ENCODE measurements at regions not wholly inside any gene's neighbourhood (a gene's known extent, or its start where the extent isn't known, plus 50 kb on each side); places are given as distances from the start of the nearest gene placed in this dataset.

DNA sequence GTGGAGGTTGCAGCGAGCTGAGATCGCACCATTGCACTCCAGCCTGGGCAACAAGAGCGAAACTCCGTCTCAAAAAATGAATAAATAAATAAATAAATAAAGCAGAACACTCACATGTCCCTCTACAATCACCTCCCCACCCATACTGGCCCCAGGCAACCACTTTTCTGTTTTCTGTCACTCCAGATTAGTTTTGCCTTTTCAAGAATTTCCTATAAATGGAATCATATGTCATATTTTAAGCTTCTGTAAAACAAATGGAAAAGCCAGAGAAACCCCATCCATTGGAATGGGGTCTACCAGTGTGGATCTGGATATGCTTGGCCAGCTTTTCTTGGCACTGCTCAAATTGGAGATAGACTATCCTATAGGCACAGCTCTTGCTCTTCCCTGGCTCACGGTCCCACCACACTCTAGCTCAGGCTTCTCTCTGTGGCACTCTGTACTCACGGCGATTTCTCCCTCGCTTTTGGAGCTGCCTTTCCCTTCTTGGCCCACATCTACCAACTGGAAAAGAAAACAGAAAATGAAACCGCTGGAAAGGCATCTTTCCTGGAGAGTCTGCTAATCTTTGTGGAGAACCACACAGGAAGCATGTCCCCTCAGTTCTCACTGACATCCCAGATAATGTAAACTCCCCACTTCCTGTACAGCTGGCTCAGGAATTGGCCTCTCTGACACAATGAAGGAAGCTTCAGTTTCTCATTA is 210.1 kb downstream of the JCAD start:
- ATAC-seq (ENCODE audit: low read depth), result no peak

DNA sequence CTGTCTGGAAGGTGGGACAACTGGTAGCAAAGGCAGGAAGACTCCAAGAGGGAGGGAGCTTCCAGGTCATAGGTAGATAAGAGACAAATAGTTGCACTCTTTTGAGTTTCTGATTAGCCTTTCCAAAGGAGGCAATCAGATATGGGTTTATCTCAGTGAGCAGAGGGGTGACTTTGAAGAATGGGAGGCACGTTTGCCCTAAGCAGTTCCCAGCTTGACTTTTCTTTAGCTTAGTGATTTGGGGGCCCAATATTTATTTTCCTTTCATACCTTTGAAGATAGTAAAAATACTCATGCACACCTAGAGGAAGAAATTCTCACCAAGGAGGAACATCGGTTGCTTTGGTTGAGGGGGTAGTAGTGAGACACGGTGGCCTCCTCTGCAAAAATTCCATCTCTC is 212.1 kb upstream of the SVIL start:
- POLR2A ChIA-PET, result no interaction called here
- DNase-seq (no peak), ATAC-seq (ENCODE audit: low read depth) (no peak)
- H3K27me3 Mint-ChIP-seq, result peaks cover 19% of the 10 kb centered on the region
- no peaks in the 10 kb centered on the region for H3K9me3 Mint-ChIP-seq
- no peak overlapping the region for H3K27ac Mint-ChIP-seq
- H3K36me3 Mint-ChIP-seq, result no peaks in the 10 kb centered on the region
- no peak overlapping the region for H3K4me3 Mint-ChIP-seq
- H3K4me1 Mint-ChIP-seq, result no peaks in the 10 kb centered on the region

More for the DNA sequence above, 210.1 kb downstream of the JCAD start:
- Mint-ChIP-seq H3K27ac (no peak overlapping the region), H3K36me3 (no peaks in the 10 kb centered on the region), H3K4me3 (no peak overlapping the region), H3K27me3 (peaks cover 19% of the 10 kb centered on the region), H3K9me3 (no peaks in the 10 kb centered on the region), H3K4me1 (no peaks in the 10 kb centered on the region)
- DNase-seq, result no peak
- POLR2A ChIA-PET, result no interaction called here

DNA sequence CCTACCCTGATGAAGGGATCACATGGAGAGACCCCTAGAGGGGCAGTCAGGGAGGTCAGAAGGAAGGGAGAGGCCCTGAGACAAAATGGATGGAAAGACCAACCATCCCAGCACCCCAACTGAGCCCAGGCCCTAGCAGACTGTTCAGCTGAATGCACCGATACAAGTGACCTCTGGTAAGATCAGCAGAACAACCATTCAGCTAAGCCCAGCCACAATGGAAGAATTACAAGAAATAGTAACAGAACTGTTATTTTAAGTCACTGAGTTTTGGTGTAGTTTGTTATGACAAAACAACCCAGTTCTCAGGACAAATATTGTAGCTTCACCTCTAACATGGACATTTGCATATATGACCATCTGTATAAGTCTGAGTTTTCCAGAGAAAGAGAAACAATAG is 210.4 kb upstream of the SVIL start:
- ATAC-seq (ENCODE audit: low read depth) (no peak), DNase-seq (no peak)
- H3K27me3 Mint-ChIP-seq, result peaks cover 17% of the 10 kb centered on the region
- no peak overlapping the region for H3K4me3 Mint-ChIP-seq
- no peaks in the 10 kb centered on the region for H3K9me3 Mint-ChIP-seq
- H3K36me3 Mint-ChIP-seq, result no peaks in the 10 kb centered on the region
- no peak overlapping the region for H3K27ac Mint-ChIP-seq
- POLR2A ChIA-PET, result no interaction called here
- no peaks in the 10 kb centered on the region for H3K4me1 Mint-ChIP-seq

DNA sequence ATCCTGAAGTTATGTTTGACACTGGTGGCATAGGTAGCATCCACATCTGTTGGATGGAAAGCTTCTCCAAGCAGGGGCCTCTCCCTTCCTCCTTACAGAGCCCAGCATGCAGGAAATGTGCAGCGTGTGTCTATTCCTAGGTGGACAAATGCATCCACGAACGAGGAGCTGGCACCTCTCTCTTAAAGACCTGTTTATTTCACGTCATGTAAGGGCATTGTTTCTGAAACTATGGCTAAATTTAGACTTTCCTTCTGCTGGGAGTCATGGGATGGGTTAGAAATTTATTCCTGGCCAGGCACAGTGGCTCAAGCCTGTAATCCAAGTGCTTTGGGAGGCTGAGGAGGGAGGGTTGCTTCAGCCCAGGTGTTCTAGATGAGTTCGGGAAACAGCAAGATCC is 208.4 kb upstream of the SVIL start:
- ATAC-seq (ENCODE audit: low read depth) (no peak), DNase-seq (no peak)
- Mint-ChIP-seq H3K4me3 (no peak overlapping the region), H3K9me3 (no peaks in the 10 kb centered on the region), H3K27ac (no peak overlapping the region), H3K4me1 (no peaks in the 10 kb centered on the region), H3K27me3 (peaks cover 15% of the 10 kb centered on the region), H3K36me3 (no peaks in the 10 kb centered on the region)
- POLR2A ChIA-PET, result no interaction called here

DNA sequence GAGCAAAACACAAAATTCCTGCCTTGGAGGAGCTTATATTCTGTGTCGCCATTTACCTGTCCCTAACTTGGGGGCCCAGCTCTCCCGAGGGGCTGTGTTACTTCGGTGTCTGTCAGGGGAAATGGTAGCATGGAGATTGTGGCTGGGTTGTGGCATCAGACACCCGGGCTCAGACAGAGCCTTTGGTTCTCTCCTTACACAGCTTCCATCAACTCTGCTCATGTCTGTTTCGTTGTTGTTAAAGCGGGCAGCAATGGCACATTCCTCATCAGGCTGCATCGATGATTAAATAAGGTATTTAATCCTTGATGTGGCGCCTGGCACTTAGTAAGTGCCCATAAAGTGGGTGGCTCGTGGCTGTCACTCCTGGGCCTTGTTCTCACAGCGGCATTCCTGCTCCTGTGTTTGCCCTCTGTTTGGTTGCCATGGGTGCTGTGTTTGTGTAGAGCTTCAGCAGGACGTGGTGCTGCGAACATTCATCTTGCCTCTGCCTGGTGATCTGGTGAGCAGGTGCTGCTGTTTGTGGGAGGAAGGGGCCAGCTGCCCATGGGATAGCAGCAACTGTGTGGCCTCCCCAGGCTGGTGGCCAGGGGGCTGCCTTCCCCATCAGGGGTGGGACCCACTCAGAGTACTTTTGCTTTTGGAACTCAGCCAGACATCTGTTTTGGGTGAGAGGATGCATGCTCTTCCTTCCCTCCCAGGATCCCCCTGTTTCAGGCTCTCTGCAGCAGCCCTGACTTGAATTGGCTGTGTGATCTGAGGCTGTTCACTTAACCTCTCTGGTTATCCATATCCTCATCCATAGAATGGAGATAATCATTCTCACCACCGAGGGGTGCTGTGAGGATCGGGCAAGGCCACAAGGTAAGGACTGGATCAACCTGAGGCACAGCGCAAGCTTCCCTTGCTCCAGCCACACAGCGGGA is 207.2 kb upstream of the SVIL start:
- no peak for ATAC-seq (ENCODE audit: low read depth)
- H3K4me3 Mint-ChIP-seq, result no peak overlapping the region
- H3K4me1 Mint-ChIP-seq, result no peaks in the 10 kb centered on the region
- no peak overlapping the region for H3K27ac Mint-ChIP-seq
- H3K36me3 Mint-ChIP-seq, result no peaks in the 10 kb centered on the region
- no peaks in the 10 kb centered on the region for H3K9me3 Mint-ChIP-seq
- DNase-seq, result no peak
- peaks cover 14% of the 10 kb centered on the region for H3K27me3 Mint-ChIP-seq
- POLR2A ChIA-PET, result no interaction called here

DNA sequence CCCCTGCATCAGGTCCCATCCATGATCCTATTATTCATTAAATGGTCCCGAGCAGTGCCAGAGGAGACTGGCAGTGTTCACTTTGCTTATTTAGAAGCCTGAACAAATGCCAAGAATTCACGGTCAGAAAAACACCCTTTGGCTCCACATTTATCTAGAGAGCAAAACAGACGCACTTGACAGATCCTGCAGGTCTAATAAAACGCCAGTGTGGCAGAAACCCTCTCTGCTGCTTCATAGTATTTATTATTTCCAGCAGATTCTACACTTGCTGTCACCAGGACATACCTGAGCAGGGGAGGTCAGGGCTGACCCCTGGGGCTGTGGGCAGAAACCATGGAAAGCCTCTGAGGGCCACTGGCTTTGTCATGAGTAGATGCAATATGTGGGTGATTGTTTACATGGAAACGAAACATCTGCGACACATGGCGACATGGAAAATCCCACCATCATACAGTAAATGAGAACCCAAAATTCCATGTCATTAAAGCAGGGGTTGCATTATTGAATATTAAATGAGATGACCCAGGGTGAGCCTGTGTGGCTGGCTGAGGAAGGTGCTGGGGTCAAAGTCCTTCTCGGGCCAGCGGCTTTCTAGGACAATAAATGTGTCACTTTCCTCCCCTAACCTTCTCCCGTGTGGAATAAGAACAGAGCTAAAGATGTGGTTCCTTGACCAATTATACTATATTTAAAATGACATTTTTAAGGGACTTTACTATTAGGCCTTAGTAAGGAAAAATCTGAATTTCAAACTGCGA is 205.9 kb upstream of the SVIL start:
- Mint-ChIP-seq H3K4me1 (no peaks in the 10 kb centered on the region), H3K4me3 (no peak overlapping the region), H3K9me3 (no peaks in the 10 kb centered on the region), H3K27me3 (peaks cover 9% of the 10 kb centered on the region), H3K27ac (no peak overlapping the region), H3K36me3 (no peaks in the 10 kb centered on the region)
- DNase-seq (no peak), ATAC-seq (ENCODE audit: low read depth) (no peak)
- POLR2A ChIA-PET, result no interaction called here

DNA sequence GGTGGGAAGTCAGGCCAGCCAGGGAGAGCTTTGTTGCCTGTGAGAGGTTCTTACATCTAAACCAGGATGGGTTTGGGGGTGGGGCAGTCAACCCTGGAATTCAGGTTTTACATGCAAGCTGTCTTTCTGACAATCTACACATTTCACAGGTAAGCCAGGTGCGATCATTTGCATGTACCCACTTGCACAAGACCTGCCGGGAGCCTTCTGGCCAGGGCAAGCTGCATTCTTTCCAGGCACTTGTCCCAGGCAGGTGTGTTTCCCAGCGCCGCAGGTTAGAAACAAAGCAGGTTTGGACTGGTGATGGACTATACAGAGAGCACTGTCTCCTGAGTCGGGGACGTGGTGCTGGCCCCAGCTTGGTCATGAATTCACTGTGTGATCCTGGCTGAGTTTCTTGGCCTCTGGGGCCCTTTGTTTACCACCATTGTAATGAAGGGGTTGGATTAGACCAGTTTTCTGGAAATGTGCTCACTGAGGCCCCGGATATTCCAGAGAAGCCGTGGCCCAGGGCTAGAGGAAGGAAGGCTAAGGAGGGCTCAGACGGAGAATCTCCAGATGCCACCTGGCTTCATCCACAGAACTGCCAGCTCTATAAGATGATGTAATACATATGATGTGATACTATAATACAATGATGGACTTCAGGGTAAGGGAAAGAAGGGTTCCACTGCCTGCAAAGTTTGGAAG is 205.2 kb upstream of the SVIL start:
- no peak overlapping the region for H3K4me3 Mint-ChIP-seq
- POLR2A ChIA-PET, result no interaction called here
- no peaks in the 10 kb centered on the region for H3K36me3 Mint-ChIP-seq
- DNase-seq, result no peak
- H3K4me1 Mint-ChIP-seq, result no peaks in the 10 kb centered on the region
- ATAC-seq (ENCODE audit: low read depth), result no peak
- H3K27ac Mint-ChIP-seq, result no peak overlapping the region
- no peaks in the 10 kb centered on the region for H3K9me3 Mint-ChIP-seq
- H3K27me3 Mint-ChIP-seq, result peaks cover 6% of the 10 kb centered on the region

DNA sequence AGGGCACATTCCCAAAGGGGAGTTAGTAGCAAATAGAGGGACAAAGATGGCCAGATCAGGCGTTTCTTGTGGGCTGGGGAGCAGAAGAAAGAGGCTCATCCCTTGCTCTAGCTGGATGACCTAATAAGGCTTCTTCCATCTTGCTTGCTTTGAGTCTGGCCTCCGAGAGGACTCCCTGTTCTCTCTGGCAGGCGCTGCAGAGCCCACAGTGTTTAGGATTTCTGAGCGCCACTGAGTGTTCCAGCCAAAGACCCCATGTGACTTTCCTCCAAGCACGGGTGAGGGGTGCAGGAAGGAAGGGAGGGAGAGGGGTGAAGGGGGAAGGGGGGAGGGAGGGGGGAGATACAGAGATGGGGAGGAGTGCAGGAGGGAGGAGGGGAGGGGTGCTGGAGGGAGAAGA is 203.8 kb upstream of the SVIL start:
- DNase-seq (no peak), ATAC-seq (ENCODE audit: low read depth) (no peak)
- no peaks in the 10 kb centered on the region for H3K9me3 Mint-ChIP-seq
- H3K27ac Mint-ChIP-seq, result no peak overlapping the region
- H3K36me3 Mint-ChIP-seq, result no peaks in the 10 kb centered on the region
- H3K4me3 Mint-ChIP-seq, result no peak overlapping the region
- H3K27me3 Mint-ChIP-seq, result peaks cover 6% of the 10 kb centered on the region
- H3K4me1 Mint-ChIP-seq, result no peaks in the 10 kb centered on the region
- POLR2A ChIA-PET, result no interaction called here

DNA sequence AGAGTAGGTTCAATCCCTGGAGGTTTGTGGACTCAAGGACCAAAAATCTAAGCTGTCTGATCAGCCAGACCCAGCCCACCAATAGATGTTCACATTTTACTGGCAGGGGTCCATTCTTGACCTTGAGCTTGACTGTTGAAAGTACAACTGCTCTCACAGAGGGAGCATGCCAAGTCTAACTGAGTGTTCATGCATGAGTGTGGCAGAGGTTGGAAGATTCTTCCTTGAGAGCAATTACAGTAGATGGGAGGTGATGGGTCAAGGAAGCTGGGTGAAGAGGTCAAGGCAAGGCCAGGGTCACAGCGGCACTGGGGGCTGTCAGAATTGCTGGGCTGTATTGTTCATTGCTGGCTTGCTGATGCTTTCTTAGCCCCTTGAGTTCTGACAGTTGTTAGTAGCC is 202.8 kb upstream of the SVIL start:
- Mint-ChIP-seq H3K36me3 (no peaks in the 10 kb centered on the region), H3K27me3 (peaks cover 8% of the 10 kb centered on the region), H3K4me3 (no peak overlapping the region), H3K4me1 (no peaks in the 10 kb centered on the region), H3K27ac (no peak overlapping the region), H3K9me3 (no peaks in the 10 kb centered on the region)
- DNase-seq (no peak), ATAC-seq (ENCODE audit: low read depth) (no peak)
- POLR2A ChIA-PET, result no interaction called here

DNA sequence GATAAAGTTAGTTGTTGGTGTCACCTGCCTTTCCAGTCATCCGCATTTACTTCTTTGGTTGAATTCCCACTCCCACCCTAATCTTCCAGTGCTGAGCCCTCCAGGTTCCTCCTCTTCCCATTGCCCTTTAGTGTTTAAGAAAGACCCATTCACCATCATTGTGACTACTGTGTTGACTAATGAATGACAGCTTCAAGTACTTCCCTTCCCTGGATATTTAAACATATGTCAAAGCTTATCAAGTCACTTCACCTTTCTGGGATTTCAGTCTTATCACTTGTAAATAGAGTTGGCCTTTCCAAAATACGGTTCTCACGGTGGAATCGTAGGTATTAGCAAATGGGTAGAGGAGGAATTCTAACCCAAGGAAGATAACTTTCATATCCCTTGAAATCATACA is 201.6 kb upstream of the SVIL start:
- POLR2A ChIA-PET, result no interaction called here
- Mint-ChIP-seq H3K4me1 (no peaks in the 10 kb centered on the region), H3K9me3 (peaks cover 3% of the 10 kb centered on the region), H3K36me3 (no peaks in the 10 kb centered on the region), H3K27ac (no peak overlapping the region), H3K27me3 (peaks cover 8% of the 10 kb centered on the region), H3K4me3 (no peak overlapping the region)
- DNase-seq, result no peak
- ATAC-seq (ENCODE audit: low read depth), result no peak

DNA sequence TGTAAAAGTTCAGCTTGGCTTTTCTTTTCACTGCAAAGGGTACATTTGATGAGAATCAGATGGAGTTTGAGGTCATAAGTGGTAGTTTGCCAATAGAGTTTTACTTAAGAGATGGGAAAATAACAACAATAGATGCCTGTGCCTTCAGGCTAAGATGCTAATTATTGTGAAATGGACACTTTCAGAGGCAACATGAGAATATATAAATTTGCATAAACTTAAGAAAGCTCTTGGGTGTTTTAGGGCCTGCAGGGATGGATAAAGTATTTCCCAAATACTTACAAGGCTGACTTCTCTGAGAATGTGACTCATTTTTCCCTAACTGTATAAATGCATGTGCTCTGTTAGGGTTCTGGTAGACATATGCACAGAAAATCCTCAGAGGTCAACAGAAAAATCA is 200.3 kb upstream of the SVIL start:
- Mint-ChIP-seq H3K9me3 (peaks cover 7% of the 10 kb centered on the region), H3K27me3 (peaks cover 8% of the 10 kb centered on the region), H3K4me3 (no peak overlapping the region), H3K27ac (no peak overlapping the region), H3K36me3 (no peaks in the 10 kb centered on the region), H3K4me1 (no peaks in the 10 kb centered on the region)
- DNase-seq (no peak), ATAC-seq (ENCODE audit: low read depth) (no peak)
- POLR2A ChIA-PET, result no interaction called here

DNA sequence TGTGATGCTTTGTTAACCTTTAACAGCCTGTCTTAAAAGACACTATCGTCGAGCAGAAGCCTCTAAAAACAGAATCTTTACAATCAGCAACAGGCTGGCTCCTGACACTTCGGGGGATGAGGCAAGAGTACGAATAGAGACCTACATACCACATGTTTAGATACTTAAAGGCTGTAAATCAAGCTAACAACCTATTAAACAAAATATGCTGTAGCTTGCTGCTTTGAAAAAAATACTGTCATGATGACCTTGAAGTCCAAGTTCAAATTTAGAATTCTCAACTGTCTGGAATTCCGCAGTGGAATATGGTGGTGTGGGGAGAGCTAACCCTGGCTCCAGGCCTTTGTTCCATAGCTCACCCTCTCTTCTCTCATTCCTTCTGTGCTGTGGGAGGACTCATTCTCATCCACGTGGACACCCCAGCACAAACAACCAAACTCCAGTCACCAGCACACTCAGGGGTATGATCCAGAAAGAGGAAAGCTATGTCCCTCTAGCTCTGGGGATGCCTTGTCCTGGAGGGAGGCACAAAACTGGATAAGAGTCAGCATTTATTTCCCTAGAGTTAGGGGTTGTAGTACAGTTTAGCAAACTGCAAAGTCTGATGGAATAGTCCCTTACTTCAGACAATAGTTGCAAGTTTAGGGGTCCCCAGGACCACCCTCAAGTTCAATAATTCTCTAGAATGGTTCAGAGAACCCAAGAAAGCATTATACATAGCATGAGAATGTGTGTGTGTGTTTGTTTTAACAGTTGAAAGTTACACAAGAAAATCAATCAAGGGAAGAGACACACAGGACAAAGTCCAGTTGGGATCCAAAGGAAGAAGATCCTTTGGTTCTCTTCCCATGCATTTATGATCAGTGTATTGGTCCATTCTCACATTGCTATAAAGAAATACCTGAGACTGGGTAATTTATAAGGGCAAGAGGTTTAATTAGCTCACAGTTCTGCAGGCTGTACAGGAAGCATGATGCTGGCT is 196.1 kb upstream of the SVIL start:
- POLR2A ChIA-PET, result no interaction called here
- ATAC-seq (ENCODE audit: low read depth), result no peak
- Mint-ChIP-seq H3K36me3 (peaks cover 2% of the 10 kb centered on the region), H3K4me3 (no peak overlapping the region), H3K4me1 (no peaks in the 10 kb centered on the region), H3K9me3 (peaks cover 7% of the 10 kb centered on the region), H3K27ac (no peak overlapping the region), H3K27me3 (peaks cover 4% of the 10 kb centered on the region)
- no peak for DNase-seq

All from activated naive CD8-positive, alpha-beta T cell treated with anti-CD3 and anti-CD28 coated beads, Interleukin-2, amount 10 ng/mL, durations not matched to agents 7 days and 5 days (primary cell).